HG03064 (cell line): ENCODE measurements at regions not wholly inside any gene's neighbourhood (a gene's known extent, or its start where the extent isn't known, plus 50 kb on each side); places are given as distances from the start of the nearest gene placed in this dataset.

Experiments
- ATAC-seq: cut with Tn5 transposase; IDR thresholded peaks from one replicate; pipeline ENCODE4 v1.9.1; 2021; ENCODE audit warnings: low read depth; ENCODE audit not compliant: unreplicated experiment

- ATAC-seq = no peak
These were observed 275.5 kb upstream of the FMN2 start for GRCh38 chr1:239816081-239816782.

GRCh38 chr1:239817276-239817675 lies 274.4 kb upstream of the FMN2 start:
- ATAC-seq = no peak

- no peak for ATAC-seq
These were observed 273.9 kb upstream of the FMN2 start for GRCh38 chr1:239817801-239818200.

GRCh38 chr1:239819096-239819495 lies 272.6 kb upstream of the FMN2 start:
- no peak for ATAC-seq

- no peak for ATAC-seq
These were observed 271.9 kb upstream of the FMN2 start for GRCh38 chr1:239819756-239820250.

- ATAC-seq = no peak
These were observed 267.8 kb upstream of the FMN2 start for GRCh38 chr1:239823852-239824251.

GRCh38 chr1:239826211-239826610 lies 265.5 kb upstream of the FMN2 start:
- ATAC-seq = no peak

- ATAC-seq = no peak
These were observed 264.9 kb upstream of the FMN2 start for GRCh38 chr1:239826736-239827135.

GRCh38 chr1:239829535-239829934 lies 262.1 kb upstream of the FMN2 start:
- no peak for ATAC-seq

GRCh38 chr1:239831577-239832355 lies 259.9 kb upstream of the FMN2 start:
- no peak for ATAC-seq

GRCh38 chr1:239833723-239834122 lies 258.0 kb upstream of the FMN2 start:
- ATAC-seq = no peak

- ATAC-seq = no peak
These were observed 255.7 kb upstream of the FMN2 start for GRCh38 chr1:239835946-239836440.

GRCh38 chr1:239840336-239840735 lies 251.3 kb upstream of the FMN2 start:
- ATAC-seq = no peak

GRCh38 chr1:239840790-239841189 lies 250.9 kb upstream of the FMN2 start:
- ATAC-seq = no peak

- ATAC-seq = no peak
These were observed 250.1 kb upstream of the FMN2 start for GRCh38 chr1:239841631-239842030.

GRCh38 chr1:239843541-239843940 lies 248.1 kb upstream of the FMN2 start:
- ATAC-seq = no peak

- no peak for ATAC-seq
These were observed 246.8 kb upstream of the FMN2 start for GRCh38 chr1:239844833-239845232.

GRCh38 chr1:239854922-239855321 lies 236.8 kb upstream of the FMN2 start:
- no peak for ATAC-seq

GRCh38 chr1:239856067-239856466 lies 235.6 kb upstream of the FMN2 start:
- ATAC-seq = no peak

- ATAC-seq = no peak
These were observed 234.8 kb upstream of the FMN2 start for GRCh38 chr1:239856924-239857323.

GRCh38 chr1:239858057-239858456 lies 233.6 kb upstream of the FMN2 start:
- no peak for ATAC-seq

- ATAC-seq = no peak
These were observed 233.2 kb upstream of the FMN2 start for GRCh38 chr1:239858529-239858928.
